ENCODE measurements at regions not wholly inside any gene's neighbourhood (a gene's known extent, or its start where the extent isn't known, plus 50 kb on each side); places are given as distances from the start of the nearest gene placed in this dataset.
A peak's percentile ranks its signal among the peaks of the same experiment; 100 is the strongest.

- Histone ChIP-seq H3K56ac (replicated peaks; ENCODE audit: insufficient read length, low read depth, low read length) (peak overlapping the region; percentile 70), H3K9me3 (ENCODE audit: insufficient read depth in 2 of 2, low read depth in 1 of 2, low read length in 1 of 2) (no peaks in the 10 kb centered on the region), H3K14ac (ENCODE audit: insufficient read length) (no peak overlapping the region), H3K18ac (ENCODE audit: extremely low read depth, low read length) (no peak overlapping the region), H3K27me3 (replicated peaks in 1 of 4; ENCODE audit: control insufficient read depth in 3 of 4, extremely low read depth in 1 of 4, insufficient read depth in 3 of 4, low read length in 3 of 4) (no peaks in the 10 kb centered on the region), H4K20me1 (replicated peaks in 1 of 2; ENCODE audit: control insufficient read depth in 1 of 2, insufficient read depth in 2 of 2, low read length in 2 of 2) (no peaks in the 10 kb centered on the region), H2AFZ (ENCODE audit: low read length) (no peak overlapping the region), H3K4me2 (ENCODE audit: insufficient read depth in 1 of 2, low read depth in 2 of 2, low read length in 2 of 2) (no peak overlapping the region), H2BK5ac (ENCODE audit: low read depth, low read length) (no peak overlapping the region), H2BK120ac (replicated peaks; ENCODE audit: low read depth, low read length) (no peak overlapping the region), H3K23me2 (ENCODE audit: low read depth, low read length) (peaks cover 2% of the 10 kb centered on the region; the same call in 1 of the 2 replicates), H4K5ac (ENCODE audit: insufficient read length, low read depth, low read length) (no peak overlapping the region), H3K4me1 (replicated peaks in 1 of 4; ENCODE audit: control insufficient read depth in 3 of 4, insufficient read depth in 4 of 4, low read length in 3 of 4) (peaks cover 0 to 8% (median 5%) of the 10 kb centered on the region in 4 experiments; a peak in 4 of 7 replicates), H3K79me2 (ENCODE audit: control insufficient read depth in 1 of 2, insufficient read depth in 2 of 2, low read length in 2 of 2) (no peaks in the 10 kb centered on the region), H2BK12ac (ENCODE audit: low read depth, low read length) (no peak overlapping the region), H2BK20ac (ENCODE audit: low read length) (no peak overlapping the region), H3K9ac (replicated peaks in 1 of 4; ENCODE audit: extremely low read depth in 1 of 4, low read depth in 3 of 4, low read length in 3 of 4) (no peak overlapping the region), H4K8ac (ENCODE audit: extremely low read depth, insufficient read depth, low read length) (no peak overlapping the region), H3K4me3 (ENCODE audit: extremely low read depth in 1 of 4, insufficient read depth in 2 of 4, low read depth in 3 of 4, low read length in 4 of 4) (no peak overlapping the region), H3K4ac (replicated peaks; ENCODE audit: insufficient read length, low read depth, low read length) (no peak overlapping the region), H3K27ac (ENCODE audit: low read depth, low read length) (no peak overlapping the region), H2AK5ac (ENCODE audit: low read depth, low read length) (no peak overlapping the region), H4K91ac (replicated peaks; ENCODE audit: insufficient read length, low read length) (no peak overlapping the region), H3K36me3 (ENCODE audit: control insufficient read depth in 2 of 4, insufficient read depth in 4 of 4, low read length in 3 of 4) (no peaks in the 10 kb centered on the region), H3K79me1 (ENCODE audit: low read depth, low read length) (no peaks in the 10 kb centered on the region), H2BK15ac (ENCODE audit: low read length) (no peak overlapping the region), H3K23ac (ENCODE audit: insufficient read length) (no peak overlapping the region)
- POLR2A ChIA-PET (ENCODE audit: partially characterized antibody) = no interaction called here
- FAIRE-seq = no peak
- CTCF ChIA-PET (ENCODE audit: partially characterized antibody) = interaction anchor here (1.8 kb wide), 1 partner anchor 19 kb away, joined by 4 read pairs; no protein-coding TSS in a partner anchor
- TF ChIP-seq RAD21 (IDR thresholded peaks at IDR 0.05 in 1 of 2, conservative IDR thresholded peaks at IDR 0.05 in 1 of 2; ENCODE audit: low read depth in 2 of 2, low read length in 2 of 2) = no peak
- TF ChIP-seq HDAC6 (IDR thresholded peaks at IDR 0.05; ENCODE audit: low read depth, low read length) = no peak
- no peak for TF ChIP-seq SUZ12 (IDR thresholded peaks at IDR 0.05; ENCODE audit: low read length)
- no peak for TF ChIP-seq SP4 (IDR thresholded peaks at IDR 0.05; ENCODE audit: low read length)
- no peak for DNase-seq (ENCODE audit: low read depth in 1 of 2, low spot score in 2 of 2)
- 92% methylated on average over 4 of the region's 4 CpGs; no CpG with 5 or more reads in 1 of the 2 experiments for WGBS, 2 experiments (ENCODE audit: extremely low coverage in 1 of 2, insufficient coverage in 1 of 2, insufficient read length in 1 of 2, insufficient replicate concordance in 2 of 2, low coverage in 1 of 2, low lambda C conversion rate in 2 of 2, missing lambda C conversion rate in 1 of 2)
These were observed 754.3 kb upstream of the TBX3 start for GRCh38 chr12:115438314-115438713.

Data from H1 (cell line).